ENCODE measurements at regions not wholly inside any gene's neighbourhood (a gene's known extent, or its start where the extent isn't known, plus 50 kb on each side); places are given as distances from the start of the nearest gene placed in this dataset.

- DNase-seq: no peak
- TF ChIP-seq POLR2A (IDR thresholded peaks at IDR 0.05) (no peak), CTCF (IDR thresholded peaks at IDR 0.05) (no peak), POLR2AphosphoS5 (IDR thresholded peaks at IDR 0.05) (no peak), EP300 (IDR thresholded peaks at IDR 0.05) (no peak)
- no peak overlapping the region for H3K4me3 ChIP-seq
- H3K36me3 ChIP-seq: no peaks in the 10 kb centered on the region
- H3K4me1 ChIP-seq: no peaks in the 10 kb centered on the region
- H3K27me3 ChIP-seq: no peaks in the 10 kb centered on the region
- peaks cover 0 to 8% (median 6%) of the 10 kb centered on the region in 4 donors for H3K9me3 ChIP-seq
- no peak overlapping the region for H3K27ac ChIP-seq
- intact Hi-C loops (cut with DNase I; ENCODE audit: low total_unique reads): no loop called here
Measured at GRCh38 chr16:63922560-63922959, 1199.3 kb downstream of the CDH11 start.

GRCh38 chr16:63921737-63922295 lies 1200.0 kb downstream of the CDH11 start:
- H3K27me3 ChIP-seq: no peaks in the 10 kb centered on the region
- intact Hi-C loops (cut with DNase I; ENCODE audit: low total_unique reads): no loop called here
- H3K9me3 ChIP-seq: peaks cover 0 to 8% (median 6%) of the 10 kb centered on the region in 4 donors
- H3K27ac ChIP-seq: no peak overlapping the region
- H3K36me3 ChIP-seq: no peaks in the 10 kb centered on the region
- TF ChIP-seq CTCF (IDR thresholded peaks at IDR 0.05): no peak
- TF ChIP-seq POLR2A (IDR thresholded peaks at IDR 0.05): no peak
- TF ChIP-seq EP300 (IDR thresholded peaks at IDR 0.05): no peak
- no peak for TF ChIP-seq POLR2AphosphoS5 (IDR thresholded peaks at IDR 0.05)
- H3K4me1 ChIP-seq: no peaks in the 10 kb centered on the region
- H3K4me3 ChIP-seq: no peak overlapping the region
- no peak for DNase-seq
- 64 to 84% (median 79%) methylated on average over 3 of the region's 3 CpGs for WGBS, 5 donors

- H3K4me3 ChIP-seq: no peak overlapping the region
- no peak for DNase-seq
- no peaks in the 10 kb centered on the region for H3K4me1 ChIP-seq
- no peaks in the 10 kb centered on the region for H3K27me3 ChIP-seq
- 78 to 98% (median 93%) methylated on average over 1 of the region's 1 CpG for WGBS, 5 donors
- no peaks in the 10 kb centered on the region for H3K36me3 ChIP-seq
- intact Hi-C loops (cut with DNase I; ENCODE audit: low total_unique reads): no loop called here
- no peaks in the 10 kb centered on the region for H3K9me3 ChIP-seq
- TF ChIP-seq EP300 (IDR thresholded peaks at IDR 0.05) (no peak), CTCF (IDR thresholded peaks at IDR 0.05) (no peak)
- H3K27ac ChIP-seq: no peak overlapping the region
Measured at GRCh38 chr16:63913290-63913689, 1208.6 kb downstream of the CDH11 start.

- Histone ChIP-seq H3K36me3 (no peaks in the 10 kb centered on the region), H3K4me3 (no peak overlapping the region), H3K4me1 (no peaks in the 10 kb centered on the region), H3K27ac (no peak overlapping the region), H3K9me3 (no peaks in the 10 kb centered on the region), H3K27me3 (no peaks in the 10 kb centered on the region)
- WGBS, 5 donors: 77 to 93% (median 89%) methylated on average over 2 of the region's 2 CpGs
- intact Hi-C loops (cut with DNase I; ENCODE audit: low total_unique reads): no loop called here
- no peak for TF ChIP-seq POLR2A (IDR thresholded peaks at IDR 0.05)
- TF ChIP-seq EP300 (IDR thresholded peaks at IDR 0.05): no peak
- no peak for TF ChIP-seq POLR2AphosphoS5 (IDR thresholded peaks at IDR 0.05)
- no peak for TF ChIP-seq CTCF (IDR thresholded peaks at IDR 0.05)
- no peak for DNase-seq
Measured at GRCh38 chr16:63907251-63907650, 1214.6 kb downstream of the CDH11 start.

Data from stomach (tissue), 8 donors.